ENCODE measurements at regions not wholly inside any gene's neighbourhood (a gene's known extent, or its start where the extent isn't known, plus 50 kb on each side); places are given as distances from the start of the nearest gene placed in this dataset.

GRCh38 chr6:53744321-53744720 lies 50.5 kb upstream of the LRRC1 start:
- no peak for DNase-seq (ENCODE audit: low spot score)
- in situ Hi-C loops (cut with MboI; ENCODE audit: low pct_unique_long_range_greater_than_20kb, low sequenced_read_pairs, unreplicated experiment): no loop called here

GRCh38 chr6:53741034-53741823 lies 53.6 kb upstream of the LRRC1 start:
- TF ChIP-seq, protein P1, sequence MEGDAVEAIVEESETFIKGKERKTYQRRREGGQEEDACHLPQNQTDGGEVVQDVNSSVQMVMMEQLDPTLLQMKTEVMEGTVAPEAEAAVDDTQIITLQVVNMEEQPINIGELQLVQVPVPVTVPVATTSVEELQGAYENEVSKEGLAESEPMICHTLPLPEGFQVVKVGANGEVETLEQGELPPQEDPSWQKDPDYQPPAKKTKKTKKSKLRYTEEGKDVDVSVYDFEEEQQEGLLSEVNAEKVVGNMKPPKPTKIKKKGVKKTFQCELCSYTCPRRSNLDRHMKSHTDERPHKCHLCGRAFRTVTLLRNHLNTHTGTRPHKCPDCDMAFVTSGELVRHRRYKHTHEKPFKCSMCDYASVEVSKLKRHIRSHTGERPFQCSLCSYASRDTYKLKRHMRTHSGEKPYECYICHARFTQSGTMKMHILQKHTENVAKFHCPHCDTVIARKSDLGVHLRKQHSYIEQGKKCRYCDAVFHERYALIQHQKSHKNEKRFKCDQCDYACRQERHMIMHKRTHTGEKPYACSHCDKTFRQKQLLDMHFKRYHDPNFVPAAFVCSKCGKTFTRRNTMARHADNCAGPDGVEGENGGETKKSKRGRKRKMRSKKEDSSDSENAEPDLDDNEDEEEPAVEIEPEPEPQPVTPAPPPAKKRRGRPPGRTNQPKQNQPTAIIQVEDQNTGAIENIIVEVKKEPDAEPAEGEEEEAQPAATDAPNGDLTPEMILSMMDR (IDR thresholded peaks at IDR 0.05; ENCODE audit: extremely low read depth, insufficient read depth, missing control alignments): no peak
- DNase-seq (ENCODE audit: low spot score): no peak
- in situ Hi-C loops (cut with MboI; ENCODE audit: low pct_unique_long_range_greater_than_20kb, low sequenced_read_pairs, unreplicated experiment): no loop called here

More at GRCh38 chr6:53744321-53744720, 50.5 kb upstream of the LRRC1 start:
- TF ChIP-seq, protein P1 (IDR thresholded peaks at IDR 0.05; ENCODE audit: extremely low read depth, insufficient read depth, missing control alignments): no peak

- in situ Hi-C loops (cut with MboI; ENCODE audit: low pct_unique_long_range_greater_than_20kb, low sequenced_read_pairs, unreplicated experiment): no loop called here
- TF ChIP-seq, protein P1 (IDR thresholded peaks at IDR 0.05; ENCODE audit: extremely low read depth, insufficient read depth, missing control alignments): no peak
- DNase-seq (ENCODE audit: low spot score): no peak
Measured at GRCh38 chr6:53737746-53738145, 57.1 kb upstream of the LRRC1 start.

GRCh38 chr6:53735896-53736295 lies 58.9 kb upstream of the LRRC1 start:
- in situ Hi-C loops (cut with MboI; ENCODE audit: low pct_unique_long_range_greater_than_20kb, low sequenced_read_pairs, unreplicated experiment): no loop called here
- no peak for DNase-seq (ENCODE audit: low spot score)
- TF ChIP-seq, protein P1 (IDR thresholded peaks at IDR 0.05; ENCODE audit: extremely low read depth, insufficient read depth, missing control alignments): no peak

DNA sequence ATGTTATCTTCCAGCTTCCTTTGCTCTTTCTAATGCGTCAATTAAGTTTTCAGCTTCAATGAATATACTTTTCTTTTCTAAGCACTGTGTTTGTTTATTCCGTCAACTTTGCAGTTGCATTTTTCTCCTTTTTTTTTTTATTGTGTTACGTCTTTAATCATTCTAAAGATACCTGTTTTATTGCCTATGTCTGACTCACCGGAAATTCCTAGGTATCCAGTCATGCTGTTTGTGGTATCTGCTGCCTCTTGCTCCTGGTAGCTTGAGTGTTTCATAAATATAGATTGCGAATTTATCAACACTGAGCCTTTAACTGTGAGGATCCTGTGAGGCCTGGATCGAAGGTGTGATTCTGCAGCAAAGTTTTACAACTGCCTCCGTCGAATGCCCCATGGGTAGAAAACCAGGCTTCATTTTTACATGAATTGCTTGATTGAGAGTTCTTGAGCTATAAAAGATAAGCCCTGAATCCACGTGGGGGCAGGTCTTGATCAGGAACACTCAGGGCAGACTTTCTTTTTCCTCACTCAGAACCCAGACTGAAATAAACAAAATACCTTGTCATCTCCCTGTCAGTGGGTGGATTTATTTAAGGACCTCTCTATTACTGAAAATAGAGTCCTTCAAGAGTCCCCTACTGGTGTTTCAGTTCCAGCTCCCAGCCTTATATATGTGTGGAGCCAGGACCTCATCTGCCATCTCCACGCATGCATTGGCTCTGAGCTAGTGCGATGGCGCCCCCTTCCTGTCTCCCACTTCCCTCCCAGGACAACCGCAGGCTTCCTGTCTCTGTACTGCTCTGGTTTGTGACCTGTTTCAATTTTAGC lies 60.1 kb upstream of the LRRC1 start:
- in situ Hi-C loops (cut with MboI; ENCODE audit: low pct_unique_long_range_greater_than_20kb, low sequenced_read_pairs, unreplicated experiment): no loop called here
- TF ChIP-seq, protein P1 (IDR thresholded peaks at IDR 0.05; ENCODE audit: extremely low read depth, insufficient read depth, missing control alignments): peak; percentile 36
- DNase-seq (ENCODE audit: low spot score): peak; percentile 11

GRCh38 chr6:53731866-53732636 lies 62.8 kb upstream of the LRRC1 start:
- TF ChIP-seq, protein P1 (IDR thresholded peaks at IDR 0.05; ENCODE audit: extremely low read depth, insufficient read depth, missing control alignments): no peak
- in situ Hi-C loops (cut with MboI; ENCODE audit: low pct_unique_long_range_greater_than_20kb, low sequenced_read_pairs, unreplicated experiment): no loop called here
- no peak for DNase-seq (ENCODE audit: low spot score)

Measured in GM13977 (cell line).